ENCODE measurements at regions not wholly inside any gene's neighbourhood (a gene's known extent, or its start where the extent isn't known, plus 50 kb on each side); places are given as distances from the start of the nearest gene placed in this dataset.

DNA sequence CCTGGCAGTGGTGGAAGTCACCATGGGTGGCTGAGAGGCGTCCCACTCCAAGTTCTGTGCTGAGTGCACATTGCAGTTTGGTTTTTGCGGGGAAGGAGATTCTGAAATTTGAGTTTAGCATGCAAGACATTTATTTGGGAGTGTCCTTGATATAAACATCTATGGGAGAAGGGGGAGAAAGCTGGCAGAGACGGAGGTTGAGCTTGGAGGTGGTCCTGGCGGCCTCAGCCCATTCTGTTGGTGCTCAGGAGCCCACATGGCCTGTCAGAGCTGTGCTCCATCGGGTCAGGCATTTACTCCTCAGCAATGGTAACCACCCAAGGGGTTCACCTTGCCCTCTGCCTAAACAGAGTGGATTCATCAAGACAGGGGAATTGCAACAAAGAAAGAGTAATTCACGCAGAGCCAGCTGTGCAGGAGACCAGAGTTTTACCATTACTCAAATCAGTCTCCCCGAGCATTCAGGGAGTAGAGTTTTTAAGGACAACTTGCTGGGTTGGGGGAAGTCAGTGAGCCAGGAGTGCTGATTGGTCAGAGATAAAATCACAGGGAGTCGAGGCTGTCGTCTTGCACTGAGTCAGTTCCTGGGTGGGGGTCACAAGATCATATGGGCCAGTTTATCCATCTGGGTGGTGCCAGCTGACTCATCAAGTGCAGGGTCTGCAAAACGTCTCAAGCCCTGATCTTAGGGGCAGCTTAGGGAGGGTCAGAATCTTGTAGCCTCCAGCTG, 323.3 kb upstream of the TMEM132C start:
- ATAC-seq (no peak), DNase-seq (ENCODE audit: low spot score) (no peak)
- no peaks in the 10 kb centered on the region for H3K36me3 ChIP-seq (ENCODE audit: insufficient read depth)
- TF ChIP-seq, protein P1, sequence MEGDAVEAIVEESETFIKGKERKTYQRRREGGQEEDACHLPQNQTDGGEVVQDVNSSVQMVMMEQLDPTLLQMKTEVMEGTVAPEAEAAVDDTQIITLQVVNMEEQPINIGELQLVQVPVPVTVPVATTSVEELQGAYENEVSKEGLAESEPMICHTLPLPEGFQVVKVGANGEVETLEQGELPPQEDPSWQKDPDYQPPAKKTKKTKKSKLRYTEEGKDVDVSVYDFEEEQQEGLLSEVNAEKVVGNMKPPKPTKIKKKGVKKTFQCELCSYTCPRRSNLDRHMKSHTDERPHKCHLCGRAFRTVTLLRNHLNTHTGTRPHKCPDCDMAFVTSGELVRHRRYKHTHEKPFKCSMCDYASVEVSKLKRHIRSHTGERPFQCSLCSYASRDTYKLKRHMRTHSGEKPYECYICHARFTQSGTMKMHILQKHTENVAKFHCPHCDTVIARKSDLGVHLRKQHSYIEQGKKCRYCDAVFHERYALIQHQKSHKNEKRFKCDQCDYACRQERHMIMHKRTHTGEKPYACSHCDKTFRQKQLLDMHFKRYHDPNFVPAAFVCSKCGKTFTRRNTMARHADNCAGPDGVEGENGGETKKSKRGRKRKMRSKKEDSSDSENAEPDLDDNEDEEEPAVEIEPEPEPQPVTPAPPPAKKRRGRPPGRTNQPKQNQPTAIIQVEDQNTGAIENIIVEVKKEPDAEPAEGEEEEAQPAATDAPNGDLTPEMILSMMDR (conservative IDR thresholded peaks at IDR 0.05; ENCODE audit: low read depth in 2 of 2), result no peak
- TF ChIP-seq ZNF331 (CRISPR knock-in tag; IDR thresholded peaks at IDR 0.05; ENCODE audit: low read depth) (no peak), STAT1 (IDR thresholded peaks at IDR 0.05; ENCODE audit: unreplicated experiment) (no peak), CREB1 (CRISPR knock-in tag; IDR thresholded peaks at IDR 0.05; ENCODE audit: low read depth) (no peak), EZH2 (IDR thresholded peaks at IDR 0.05; ENCODE audit: low read depth, unreplicated experiment) (no peak), NANOG (IDR thresholded peaks at IDR 0.05; ENCODE audit: borderline replicate concordance) (no peak), JUNB (IDR thresholded peaks at IDR 0.05; ENCODE audit: unreplicated experiment) (no peak), ZNF462 (CRISPR knock-in tag; IDR thresholded peaks at IDR 0.05) (no peak), POLR2AphosphoS5 (IDR thresholded peaks at IDR 0.05; ENCODE audit: low read depth) (no peak), EZH2phosphoT487 (IDR thresholded peaks at IDR 0.05; ENCODE audit: unreplicated experiment) (no peak), ZNF114 (CRISPR knock-in tag; IDR thresholded peaks at IDR 0.05) (no peak), REST (IDR thresholded peaks at IDR 0.05; ENCODE audit: unreplicated experiment) (no peak)
- TF ChIP-seq, protein P2, sequence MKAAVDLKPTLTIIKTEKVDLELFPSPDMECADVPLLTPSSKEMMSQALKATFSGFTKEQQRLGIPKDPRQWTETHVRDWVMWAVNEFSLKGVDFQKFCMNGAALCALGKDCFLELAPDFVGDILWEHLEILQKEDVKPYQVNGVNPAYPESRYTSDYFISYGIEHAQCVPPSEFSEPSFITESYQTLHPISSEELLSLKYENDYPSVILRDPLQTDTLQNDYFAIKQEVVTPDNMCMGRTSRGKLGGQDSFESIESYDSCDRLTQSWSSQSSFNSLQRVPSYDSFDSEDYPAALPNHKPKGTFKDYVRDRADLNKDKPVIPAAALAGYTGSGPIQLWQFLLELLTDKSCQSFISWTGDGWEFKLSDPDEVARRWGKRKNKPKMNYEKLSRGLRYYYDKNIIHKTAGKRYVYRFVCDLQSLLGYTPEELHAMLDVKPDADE (IDR thresholded peaks at IDR 0.05), result no peak
- no peaks in the 10 kb centered on the region; the same call in 1 of the 2 replicates for H3K27me3 ChIP-seq (ENCODE audit: insufficient read depth)
- no peak overlapping the region for H2AFZ ChIP-seq
- H3K79me2 ChIP-seq (replicated peaks; ENCODE audit: insufficient read depth), result no peaks in the 10 kb centered on the region
- peaks cover 98% of the 10 kb centered on the region for H3K9me3 Mint-ChIP-seq
- no peaks in the 10 kb centered on the region for H4K20me1 ChIP-seq (replicated peaks; ENCODE audit: insufficient read depth)
- H3K4me3 Mint-ChIP-seq, result no peak overlapping the region
- no peaks in the 10 kb centered on the region for H3K9me2 ChIP-seq (ENCODE audit: insufficient read depth)
- H3K4me3 ChIP-seq, result no peak overlapping the region
- no peak overlapping the region for H3K27ac Mint-ChIP-seq
- no peak overlapping the region for H3K27ac ChIP-seq (ENCODE audit: low read depth)
- no peak overlapping the region for H3K4me2 ChIP-seq
- H3K27me3 Mint-ChIP-seq (ENCODE audit: insufficient read depth, low read depth, poor library complexity), result no peaks in the 10 kb centered on the region
- H3F3A ChIP-seq (replicated peaks; ENCODE audit: low read depth), result no peaks in the 10 kb centered on the region
- no peaks in the 10 kb centered on the region for H3K4me1 Mint-ChIP-seq
- peaks cover 60% of the 10 kb centered on the region for H3K36me3 Mint-ChIP-seq (ENCODE audit: low read depth)
- H3K4me1 ChIP-seq (ENCODE audit: insufficient read depth), result no peaks in the 10 kb centered on the region
